ENCODE measurements at regions not wholly inside any gene's neighbourhood (a gene's known extent, or its start where the extent isn't known, plus 50 kb on each side); places are given as distances from the start of the nearest gene placed in this dataset.

GRCh38 chr12:30507576-30507975 lies 188.1 kb downstream of the IPO8 start:
- DNase-seq (ENCODE audit: low spot score), result no peak

DNA sequence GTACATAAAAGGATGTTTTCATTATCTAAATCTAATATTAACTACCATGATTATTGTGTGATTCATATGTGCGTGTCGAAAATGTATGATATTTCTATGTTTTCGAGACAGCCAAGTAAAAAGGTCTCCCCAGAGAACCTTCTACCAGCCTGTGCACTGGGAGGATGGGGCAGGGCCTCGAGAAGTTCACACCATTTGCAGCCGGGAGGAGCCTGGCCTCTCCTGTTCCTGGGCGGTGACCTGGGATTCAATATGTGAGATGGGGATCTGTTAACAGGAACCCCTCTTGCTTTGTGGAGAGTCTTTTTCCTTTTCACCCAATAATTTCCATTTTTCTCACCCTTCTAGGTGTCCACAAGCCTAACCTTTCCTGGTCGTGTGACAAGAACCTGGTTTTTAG lies 189.3 kb downstream of the IPO8 start:
- no peak for DNase-seq (ENCODE audit: low spot score)

DNA sequence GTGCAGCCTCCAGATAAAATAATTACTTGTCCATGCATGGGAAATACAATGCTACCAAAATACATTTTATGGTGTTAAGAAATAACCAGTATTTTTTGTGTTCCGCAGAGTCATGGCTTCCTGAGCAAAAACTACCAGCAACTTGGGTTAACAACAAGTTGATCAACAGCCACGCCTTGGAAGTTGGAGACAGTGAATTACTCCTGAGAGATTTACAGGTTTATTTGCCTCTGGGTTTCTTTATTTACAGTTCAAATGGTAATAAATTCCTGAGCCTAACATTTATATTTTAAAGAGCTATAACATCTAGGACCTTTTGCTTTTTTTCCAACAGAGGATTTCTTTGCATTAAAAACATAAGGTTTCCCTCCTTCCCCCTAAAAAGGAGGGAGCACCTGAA lies 194.0 kb downstream of the IPO8 start:
- DNase-seq (ENCODE audit: low spot score), result no peak

DNA sequence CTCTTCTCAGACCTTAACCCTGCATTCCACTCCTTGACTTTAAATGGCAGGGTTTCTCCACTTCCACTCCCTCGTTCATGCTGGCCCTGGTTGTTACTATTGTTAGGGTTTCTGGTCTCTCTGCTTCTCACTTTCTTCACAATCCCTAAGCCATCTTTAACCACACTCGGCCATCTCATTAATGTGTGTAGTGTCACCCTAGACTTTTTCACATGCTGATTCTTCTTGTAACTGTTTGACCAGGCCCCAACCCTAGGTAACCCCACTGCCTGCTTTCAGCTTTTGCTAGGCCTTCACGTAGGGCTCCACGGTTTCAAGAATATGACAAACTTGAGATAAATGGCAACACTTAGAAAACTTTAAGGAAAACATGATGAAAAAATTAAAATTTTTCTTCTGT lies 195.1 kb downstream of the IPO8 start:
- no peak for DNase-seq (ENCODE audit: low spot score)

DNA sequence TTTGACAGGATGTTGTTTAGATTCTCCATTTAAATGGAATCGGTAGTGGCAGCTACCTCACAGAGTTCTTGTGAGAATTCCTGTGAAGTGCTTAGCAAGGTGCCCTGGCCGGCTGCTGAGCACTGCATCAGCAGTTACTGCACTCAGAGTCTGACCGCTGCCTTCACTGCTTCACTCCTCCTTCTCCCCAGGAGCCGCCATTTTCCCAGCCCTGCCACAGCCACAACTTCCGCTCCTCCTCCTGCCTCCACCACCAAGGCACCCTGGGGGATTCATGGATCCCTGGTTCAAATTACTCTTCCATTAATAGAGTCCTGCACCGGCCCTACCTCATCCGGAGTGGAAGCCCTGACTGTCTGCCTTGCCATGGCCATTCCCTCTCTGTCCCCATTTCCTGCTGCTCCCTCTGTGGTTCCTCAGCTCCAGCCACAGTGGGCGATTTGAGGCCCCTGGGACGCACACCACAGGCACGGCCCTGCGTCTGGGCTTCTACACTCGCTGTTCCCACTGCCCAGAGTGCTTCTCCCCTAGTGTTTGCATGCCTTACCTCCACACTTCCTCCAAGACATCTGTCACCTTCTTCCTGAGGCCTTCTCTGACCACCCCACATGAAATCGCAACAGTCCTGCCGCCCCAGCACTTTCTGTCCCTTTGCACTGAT lies 210.3 kb downstream of the IPO8 start:
- no peak for DNase-seq (ENCODE audit: low spot score)

DNA sequence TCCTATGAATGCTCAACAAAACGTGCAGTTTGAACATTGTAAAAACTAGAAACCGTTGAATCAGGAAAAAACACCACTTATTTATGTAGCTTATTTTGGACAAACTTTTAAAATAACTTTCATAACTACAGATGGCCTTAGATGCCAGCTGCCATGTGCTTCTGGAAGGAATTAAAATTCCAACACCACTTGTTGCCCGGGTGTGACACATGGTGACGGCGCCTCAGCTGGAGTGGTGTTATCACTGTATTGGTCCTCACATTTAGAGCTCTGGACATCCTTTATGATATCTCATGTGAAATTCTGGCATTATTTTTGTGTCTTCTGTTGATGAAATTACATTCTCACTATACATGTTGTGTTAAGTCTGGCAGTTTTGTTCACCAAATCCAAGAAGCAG lies 211.0 kb downstream of the IPO8 start:
- no peak for DNase-seq (ENCODE audit: low spot score)

DNA sequence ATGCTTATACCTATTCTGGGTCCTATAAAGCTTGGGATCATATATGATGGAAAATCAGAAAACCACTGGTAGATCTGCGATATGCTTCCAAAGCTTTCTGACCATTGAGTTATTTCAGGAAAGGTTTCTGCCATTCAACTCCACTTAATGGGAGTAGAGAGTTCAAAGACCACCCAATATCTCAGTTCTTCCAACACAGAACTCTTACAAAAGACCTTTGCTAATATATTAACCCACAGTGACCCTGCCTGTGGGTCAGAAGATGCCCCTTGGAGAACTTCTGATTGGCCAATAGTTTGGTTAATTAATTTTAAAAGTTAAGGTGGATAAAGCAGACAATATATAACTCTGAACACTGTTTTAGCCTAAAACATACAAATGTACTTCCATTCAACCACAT lies 213.0 kb downstream of the IPO8 start:
- no peak for DNase-seq (ENCODE audit: low spot score)

DNA sequence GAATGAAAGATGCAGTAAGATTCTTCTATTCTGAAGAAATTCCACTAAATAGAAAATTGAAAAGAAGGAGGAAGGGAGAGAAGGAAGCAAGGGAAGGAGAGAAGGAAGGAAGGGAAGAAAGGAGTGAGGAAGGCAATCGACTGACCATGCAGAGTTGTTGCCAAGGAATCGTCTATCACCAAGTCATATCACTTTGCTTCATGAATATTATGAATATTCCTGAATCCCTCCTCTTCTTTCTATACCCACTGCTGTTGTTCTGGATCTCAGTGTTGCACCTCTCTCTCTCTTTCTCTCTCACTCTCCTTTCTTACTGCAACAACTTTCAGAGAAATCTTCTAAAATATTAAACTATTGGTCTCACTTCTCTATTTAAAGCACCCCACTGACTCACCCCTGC lies 222.4 kb downstream of the IPO8 start:
- DNase-seq (ENCODE audit: low spot score), result no peak

- DNase-seq (ENCODE audit: low spot score), result no peak
Observed at GRCh38 chr12:30466093-30466585, 229.5 kb downstream of the IPO8 start.

- no peak for DNase-seq (ENCODE audit: low spot score)
Observed at GRCh38 chr12:30463636-30464035, 232.0 kb downstream of the IPO8 start.

- DNase-seq (ENCODE audit: low spot score), result no peak
Observed at GRCh38 chr12:30462249-30462648, 233.4 kb downstream of the IPO8 start.

- no peak for DNase-seq (ENCODE audit: low spot score)
Observed at GRCh38 chr12:30461026-30461615, 234.5 kb downstream of the IPO8 start.

- no peak for DNase-seq (ENCODE audit: low spot score)
Observed at GRCh38 chr12:30458453-30458852, 237.2 kb downstream of the IPO8 start.

GRCh38 chr12:30457621-30458289 lies 237.9 kb downstream of the IPO8 start:
- peak; percentile 75 for DNase-seq (ENCODE audit: low spot score)

DNA sequence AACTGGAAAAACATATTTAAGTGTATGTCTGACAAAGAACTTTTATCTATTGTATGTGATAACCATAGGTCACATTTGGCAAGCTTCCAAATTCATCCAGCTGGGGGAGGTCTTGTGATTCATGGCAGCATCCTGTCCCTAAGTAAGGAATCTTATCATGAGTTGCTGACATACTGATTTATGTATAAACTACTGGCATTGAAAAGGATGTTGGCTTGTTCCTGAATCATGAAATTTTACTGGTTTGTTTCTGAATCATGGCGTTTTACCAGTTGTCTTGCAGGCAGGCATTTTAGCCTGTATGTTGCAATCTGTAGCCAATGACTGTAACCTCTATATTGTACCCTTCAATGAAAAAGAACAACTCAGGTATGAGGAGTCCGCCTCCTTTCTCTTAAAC lies 244.8 kb downstream of the IPO8 start:
- no peak for DNase-seq (ENCODE audit: low spot score)

GRCh38 chr12:30450226-30450625 lies 245.4 kb downstream of the IPO8 start:
- DNase-seq (ENCODE audit: low spot score), result no peak

- DNase-seq (ENCODE audit: low spot score), result no peak
Observed at GRCh38 chr12:30448038-30448437, 247.6 kb downstream of the IPO8 start.

- DNase-seq (ENCODE audit: low spot score), result no peak
Observed at GRCh38 chr12:30447061-30447750, 248.5 kb downstream of the IPO8 start.

- no peak for DNase-seq (ENCODE audit: low spot score)
Observed at GRCh38 chr12:30442461-30442860, 253.2 kb downstream of the IPO8 start.

- peak; percentile 43 for DNase-seq (ENCODE audit: low spot score)
Observed at GRCh38 chr12:30440826-30441602, 254.7 kb downstream of the IPO8 start.

GRCh38 chr12:30439201-30439600 lies 256.5 kb downstream of the IPO8 start:
- no peak for DNase-seq (ENCODE audit: low spot score)

- DNase-seq (ENCODE audit: low spot score), result no peak
Observed at GRCh38 chr12:30438601-30439041, 257.0 kb downstream of the IPO8 start.
